ENCODE measurements at regions not wholly inside any gene's neighbourhood (a gene's known extent, or its start where the extent isn't known, plus 50 kb on each side); places are given as distances from the start of the nearest gene placed in this dataset.

- Histone ChIP-seq H3K27ac (ENCODE audit: poor library complexity, severe bottlenecking) (no peak overlapping the region), H3K27me3 (ENCODE audit: insufficient read depth, poor library complexity, severe bottlenecking) (no peaks in the 10 kb centered on the region), H3K4me1 (ENCODE audit: insufficient read depth, poor library complexity, severe bottlenecking) (no peaks in the 10 kb centered on the region), H3K4me3 (ENCODE audit: severe bottlenecking) (no peak overlapping the region), H3K9me3 (ENCODE audit: severe bottlenecking) (no peaks in the 10 kb centered on the region), H3K36me3 (ENCODE audit: low read depth) (no peaks in the 10 kb centered on the region)
- DNase-seq (ENCODE audit: low spot score) (no peak), ATAC-seq (ENCODE audit: low read depth) (no peak)
- TF ChIP-seq, protein P1, sequence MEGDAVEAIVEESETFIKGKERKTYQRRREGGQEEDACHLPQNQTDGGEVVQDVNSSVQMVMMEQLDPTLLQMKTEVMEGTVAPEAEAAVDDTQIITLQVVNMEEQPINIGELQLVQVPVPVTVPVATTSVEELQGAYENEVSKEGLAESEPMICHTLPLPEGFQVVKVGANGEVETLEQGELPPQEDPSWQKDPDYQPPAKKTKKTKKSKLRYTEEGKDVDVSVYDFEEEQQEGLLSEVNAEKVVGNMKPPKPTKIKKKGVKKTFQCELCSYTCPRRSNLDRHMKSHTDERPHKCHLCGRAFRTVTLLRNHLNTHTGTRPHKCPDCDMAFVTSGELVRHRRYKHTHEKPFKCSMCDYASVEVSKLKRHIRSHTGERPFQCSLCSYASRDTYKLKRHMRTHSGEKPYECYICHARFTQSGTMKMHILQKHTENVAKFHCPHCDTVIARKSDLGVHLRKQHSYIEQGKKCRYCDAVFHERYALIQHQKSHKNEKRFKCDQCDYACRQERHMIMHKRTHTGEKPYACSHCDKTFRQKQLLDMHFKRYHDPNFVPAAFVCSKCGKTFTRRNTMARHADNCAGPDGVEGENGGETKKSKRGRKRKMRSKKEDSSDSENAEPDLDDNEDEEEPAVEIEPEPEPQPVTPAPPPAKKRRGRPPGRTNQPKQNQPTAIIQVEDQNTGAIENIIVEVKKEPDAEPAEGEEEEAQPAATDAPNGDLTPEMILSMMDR (IDR thresholded peaks at IDR 0.05; ENCODE audit: poor library complexity, severe bottlenecking) = no peak
Observed at GRCh38 chr12:127336416-127336815, 930.6 kb upstream of the TMEM132C start.

DNA sequence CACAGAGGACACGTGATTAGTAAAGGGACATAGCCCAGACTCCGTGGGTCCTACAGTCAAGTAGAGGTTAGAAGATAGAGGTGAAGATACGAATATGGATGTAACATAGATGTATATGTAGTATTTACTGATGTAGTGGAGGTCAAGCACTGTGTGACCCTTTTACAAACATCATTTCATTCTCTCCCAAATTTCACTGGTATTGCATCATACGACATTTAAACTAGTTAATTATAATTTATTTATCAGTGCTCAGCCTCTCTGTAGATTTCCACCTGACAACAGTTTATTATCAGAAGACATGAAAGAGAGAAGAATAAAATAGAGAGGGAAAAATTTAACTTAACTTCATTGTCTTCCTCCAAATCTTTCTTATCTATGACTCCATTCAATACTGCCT is 927.9 kb upstream of the TMEM132C start:
- H3K4me1 ChIP-seq (ENCODE audit: insufficient read depth, poor library complexity, severe bottlenecking) = no peaks in the 10 kb centered on the region
- no peak for DNase-seq (ENCODE audit: low spot score)
- no peaks in the 10 kb centered on the region for H3K27me3 ChIP-seq (ENCODE audit: insufficient read depth, poor library complexity, severe bottlenecking)
- H3K36me3 ChIP-seq (ENCODE audit: low read depth) = no peaks in the 10 kb centered on the region
- no peak overlapping the region for H3K27ac ChIP-seq (ENCODE audit: poor library complexity, severe bottlenecking)
- H3K4me3 ChIP-seq (ENCODE audit: severe bottlenecking) = no peak overlapping the region
- no peak for ATAC-seq (ENCODE audit: low read depth)
- H3K9me3 ChIP-seq (ENCODE audit: severe bottlenecking) = no peaks in the 10 kb centered on the region
- TF ChIP-seq, protein P1 (IDR thresholded peaks at IDR 0.05; ENCODE audit: poor library complexity, severe bottlenecking) = no peak

DNA sequence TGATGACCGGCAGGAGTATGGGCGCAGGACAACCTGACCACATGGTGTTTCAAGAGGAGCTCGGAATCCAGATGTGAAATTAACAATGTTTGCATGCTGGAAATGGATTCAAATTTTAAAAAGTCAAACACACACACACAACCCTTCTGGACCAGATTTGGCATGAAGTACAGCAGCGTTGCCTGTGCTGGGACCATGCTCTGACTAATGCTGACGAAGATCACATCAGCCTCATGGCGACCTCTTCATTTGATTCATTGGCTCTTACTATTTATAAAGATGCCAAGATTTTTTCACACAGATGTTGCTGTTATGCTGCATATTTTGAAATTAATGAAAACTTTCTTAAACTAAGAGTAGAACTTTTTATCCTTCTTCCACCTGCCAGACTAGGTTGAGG is 926.6 kb upstream of the TMEM132C start:
- Histone ChIP-seq H3K4me3 (ENCODE audit: severe bottlenecking) (no peak overlapping the region), H3K27ac (ENCODE audit: poor library complexity, severe bottlenecking) (no peak overlapping the region), H3K36me3 (ENCODE audit: low read depth) (no peaks in the 10 kb centered on the region), H3K9me3 (ENCODE audit: severe bottlenecking) (no peaks in the 10 kb centered on the region), H3K4me1 (ENCODE audit: insufficient read depth, poor library complexity, severe bottlenecking) (no peaks in the 10 kb centered on the region), H3K27me3 (ENCODE audit: insufficient read depth, poor library complexity, severe bottlenecking) (no peaks in the 10 kb centered on the region)
- TF ChIP-seq, protein P1 (IDR thresholded peaks at IDR 0.05; ENCODE audit: poor library complexity, severe bottlenecking) = no peak
- DNase-seq (ENCODE audit: low spot score) = no peak
- no peak for ATAC-seq (ENCODE audit: low read depth)

- H3K27ac ChIP-seq (ENCODE audit: poor library complexity, severe bottlenecking) = no peak overlapping the region
- no peak overlapping the region for H3K4me3 ChIP-seq (ENCODE audit: severe bottlenecking)
- H3K4me1 ChIP-seq (ENCODE audit: insufficient read depth, poor library complexity, severe bottlenecking) = no peaks in the 10 kb centered on the region
- ATAC-seq (ENCODE audit: low read depth) (no peak), DNase-seq (ENCODE audit: low spot score) (no peak)
- no peaks in the 10 kb centered on the region for H3K36me3 ChIP-seq (ENCODE audit: low read depth)
- no peaks in the 10 kb centered on the region for H3K27me3 ChIP-seq (ENCODE audit: insufficient read depth, poor library complexity, severe bottlenecking)
- TF ChIP-seq, protein P1 (IDR thresholded peaks at IDR 0.05; ENCODE audit: poor library complexity, severe bottlenecking) = no peak
- H3K9me3 ChIP-seq (ENCODE audit: severe bottlenecking) = no peaks in the 10 kb centered on the region
Observed at GRCh38 chr12:127342861-127343260, 924.1 kb upstream of the TMEM132C start.

DNA sequence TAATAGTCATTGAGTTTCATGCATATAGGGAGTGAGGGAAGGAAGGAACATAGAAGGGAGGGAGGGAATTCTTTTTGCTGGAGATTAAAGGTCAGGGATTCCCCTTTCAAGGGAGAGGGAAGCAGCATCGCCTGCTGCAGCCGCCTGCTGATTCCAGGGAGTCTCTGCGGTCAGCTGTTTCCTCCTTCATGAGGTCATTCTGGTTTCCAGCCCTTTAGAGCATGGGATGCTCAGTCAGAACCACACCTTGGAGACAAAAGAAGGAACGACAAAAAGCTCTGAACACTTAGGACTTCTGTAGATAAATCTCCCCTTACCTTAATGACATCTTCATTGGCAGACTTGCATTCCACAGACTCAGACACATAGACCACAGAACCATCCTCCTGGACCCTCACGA is 923.0 kb upstream of the TMEM132C start:
- Histone ChIP-seq H3K36me3 (ENCODE audit: low read depth) (no peaks in the 10 kb centered on the region), H3K27me3 (ENCODE audit: insufficient read depth, poor library complexity, severe bottlenecking) (no peaks in the 10 kb centered on the region), H3K9me3 (ENCODE audit: severe bottlenecking) (no peaks in the 10 kb centered on the region), H3K27ac (ENCODE audit: poor library complexity, severe bottlenecking) (no peak overlapping the region), H3K4me1 (ENCODE audit: insufficient read depth, poor library complexity, severe bottlenecking) (no peaks in the 10 kb centered on the region), H3K4me3 (ENCODE audit: severe bottlenecking) (no peak overlapping the region)
- ATAC-seq (ENCODE audit: low read depth) (no peak), DNase-seq (ENCODE audit: low spot score) (no peak)
- TF ChIP-seq, protein P1 (IDR thresholded peaks at IDR 0.05; ENCODE audit: poor library complexity, severe bottlenecking) = no peak
